GM10266 (cell line): ENCODE measurements at regions not wholly inside any gene's neighbourhood (a gene's known extent, or its start where the extent isn't known, plus 50 kb on each side); places are given as distances from the start of the nearest gene placed in this dataset.
"Not testable (repeated sequence)": the region's sequence is repeated elsewhere in the genome, so short reads cannot be mapped to it uniquely, and the experiment has no call there.

Experiments
- DNase-seq: peaks from one replicate; pipeline ENCODE4 v3.0.0; 2012; ENCODE audit errors: extremely low spot score
- CTCF ChIP-seq: IDR thresholded peaks from 2 replicates; pipeline ENCODE4 v1.5.1; 2012; ENCODE audit warnings: mild to moderate bottlenecking, low read depth; ENCODE audit not compliant: control insufficient read depth, insufficient read depth; ENCODE audit errors: missing control alignments

- not testable (repeated sequence) for DNase-seq
Measured at GRCh38 chr1:120357046-120357445, 57.8 kb upstream of the NBPF8 start.

- not testable (repeated sequence) for DNase-seq
- peak; percentile 22 for TF ChIP-seq CTCF
Measured at GRCh38 chr1:120356170-120356569, 58.7 kb upstream of the NBPF8 start.

GRCh38 chr1:120354618-120355184 lies 60.1 kb upstream of the NBPF8 start:
- peak; percentile 3 for DNase-seq

GRCh38 chr1:120342231-120343073 lies 72.4 kb upstream of the NBPF8 start:
- DNase-seq, result not testable (repeated sequence)

- not testable (repeated sequence) for DNase-seq
Measured at GRCh38 chr1:120341756-120342155, 73.1 kb upstream of the NBPF8 start.

GRCh38 chr1:120340838-120341751 lies 73.7 kb upstream of the NBPF8 start:
- not testable (repeated sequence) for DNase-seq

GRCh38 chr1:120315738-120316137 lies 99.1 kb upstream of the NBPF8 start:
- DNase-seq, result not testable (repeated sequence)

GRCh38 chr1:120311930-120312329 lies 102.9 kb upstream of the NBPF8 start:
- DNase-seq, result not testable (repeated sequence)

GRCh38 chr1:120308940-120309578 lies 105.8 kb upstream of the NBPF8 start:
- DNase-seq, result not testable (repeated sequence)

- not testable (repeated sequence) for DNase-seq
Measured at GRCh38 chr1:120305046-120305445, 109.8 kb upstream of the NBPF8 start.

GRCh38 chr1:120304341-120304740 lies 110.5 kb upstream of the NBPF8 start:
- not testable (repeated sequence) for DNase-seq

- not testable (repeated sequence) for DNase-seq
Measured at GRCh38 chr1:120299433-120300057, 115.3 kb upstream of the NBPF8 start.

GRCh38 chr1:120298487-120298886 lies 116.3 kb upstream of the NBPF8 start:
- DNase-seq, result not testable (repeated sequence)

GRCh38 chr1:120297345-120297953 lies 117.4 kb upstream of the NBPF8 start:
- not testable (repeated sequence) for DNase-seq

- DNase-seq, result not testable (repeated sequence)
Measured at GRCh38 chr1:120290105-120290504, 113.8 kb upstream of the SEC22B start.

- not testable (repeated sequence) for DNase-seq
Measured at GRCh38 chr1:120289601-120290074, 113.3 kb upstream of the SEC22B start.

- not testable (repeated sequence) for DNase-seq
Measured at GRCh38 chr1:120288814-120289600, 112.7 kb upstream of the SEC22B start.

GRCh38 chr1:120288167-120288566 lies 111.8 kb upstream of the SEC22B start:
- DNase-seq, result not testable (repeated sequence)
